CD4-positive, alpha-beta T cell treated with Interleukin-21 for 1 hour (primary cell): ENCODE measurements at regions not wholly inside any gene's neighbourhood (a gene's known extent, or its start where the extent isn't known, plus 50 kb on each side); places are given as distances from the start of the nearest gene placed in this dataset.

Source experiments
- DNase-seq: peaks from one replicate; pipeline ENCODE4 v3.0.0-alpha.2; 2020

GRCh38 chr5:68612972-68613371, 397.4 kb downstream of the PIK3R1 start:
- DNase-seq, result no peak

- DNase-seq, result no peak
These were observed 402.9 kb downstream of the PIK3R1 start for GRCh38 chr5:68618501-68618900.

GRCh38 chr5:68627001-68627400, 411.4 kb downstream of the PIK3R1 start:
- DNase-seq, result no peak

- no peak for DNase-seq
These were observed 412.7 kb downstream of the PIK3R1 start for GRCh38 chr5:68628082-68628814.

- no peak for DNase-seq
These were observed 414.8 kb downstream of the PIK3R1 start for GRCh38 chr5:68630354-68630753.

- no peak for DNase-seq
These were observed 416.3 kb downstream of the PIK3R1 start for GRCh38 chr5:68631884-68632283.

- DNase-seq, result no peak
These were observed 425.7 kb downstream of the PIK3R1 start for GRCh38 chr5:68641211-68641610.

- no peak for DNase-seq
These were observed 427.5 kb downstream of the PIK3R1 start for GRCh38 chr5:68643064-68643463.

GRCh38 chr5:68644971-68645370, 429.4 kb downstream of the PIK3R1 start:
- no peak for DNase-seq

- no peak for DNase-seq
These were observed 430.6 kb downstream of the PIK3R1 start for GRCh38 chr5:68646144-68646543.

- DNase-seq, result no peak
These were observed 432.2 kb downstream of the PIK3R1 start for GRCh38 chr5:68647743-68648142.

GRCh38 chr5:68648944-68649857, 433.6 kb downstream of the PIK3R1 start:
- DNase-seq, result no peak

- no peak for DNase-seq
These were observed 437.0 kb downstream of the PIK3R1 start for GRCh38 chr5:68652534-68652965.

- DNase-seq, result no peak
These were observed 437.9 kb downstream of the PIK3R1 start for GRCh38 chr5:68653471-68653870.

GRCh38 chr5:68657055-68657961, 436.5 kb upstream of the SLC30A5 start:
- DNase-seq, result no peak

GRCh38 chr5:68658810-68659372, 434.9 kb upstream of the SLC30A5 start:
- DNase-seq, result no peak

GRCh38 chr5:68659881-68660280, 433.9 kb upstream of the SLC30A5 start:
- no peak for DNase-seq

- DNase-seq, result peak; percentile 5
These were observed 432.6 kb upstream of the SLC30A5 start for GRCh38 chr5:68661237-68661636.

- DNase-seq, result no peak
These were observed 431.0 kb upstream of the SLC30A5 start for GRCh38 chr5:68662804-68663307.

GRCh38 chr5:68669864-68670575, 423.8 kb upstream of the SLC30A5 start:
- DNase-seq, result no peak

- no peak for DNase-seq
These were observed 420.6 kb upstream of the SLC30A5 start for GRCh38 chr5:68673106-68673822.
